VCaP (cell line): ENCODE measurements at regions not wholly inside any gene's neighbourhood (a gene's known extent, or its start where the extent isn't known, plus 50 kb on each side); places are given as distances from the start of the nearest gene placed in this dataset.
"Not testable (repeated sequence)": the region's sequence is repeated elsewhere in the genome, so short reads cannot be mapped to it uniquely, and the experiment has no call there.

Experiments
- H3K27ac ChIP-seq: fragments of 450-650 bp; 2 replicates; pipeline ENCODE4 v1.5.1; 2017
- TF ChIP-seq, protein P1 (sequence below): fragments of 450-650 bp; conservative IDR thresholded peaks from 2 replicates; pipeline ENCODE4 v1.5.1; 2017; ENCODE audit warnings: mild to moderate bottlenecking, moderate library complexity

DNA sequence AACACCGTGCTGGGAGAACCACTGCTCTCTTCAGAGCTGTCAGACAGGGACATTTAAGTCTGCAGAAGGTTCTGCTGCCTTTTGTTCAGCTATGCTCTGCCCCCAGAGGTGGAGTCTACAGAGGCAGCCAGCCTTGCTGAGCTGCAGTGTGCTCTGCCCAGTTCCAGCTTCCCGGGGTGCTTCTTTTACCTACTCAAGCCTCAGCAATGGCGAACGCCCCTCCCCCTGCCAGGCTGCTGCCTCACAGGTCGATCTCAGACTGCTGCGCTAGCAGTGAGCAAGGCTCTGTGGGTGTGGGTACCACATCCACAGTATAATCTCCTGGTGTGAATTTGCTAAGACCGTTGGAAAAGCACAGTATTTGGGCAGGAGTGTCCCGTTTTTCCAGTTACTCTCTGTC, 133.1 kb upstream of the PHYHIPL start:
- peak overlapping the region; percentile 13; the same call in 1 of the 2 replicates for H3K27ac ChIP-seq
- TF ChIP-seq, protein P1, sequence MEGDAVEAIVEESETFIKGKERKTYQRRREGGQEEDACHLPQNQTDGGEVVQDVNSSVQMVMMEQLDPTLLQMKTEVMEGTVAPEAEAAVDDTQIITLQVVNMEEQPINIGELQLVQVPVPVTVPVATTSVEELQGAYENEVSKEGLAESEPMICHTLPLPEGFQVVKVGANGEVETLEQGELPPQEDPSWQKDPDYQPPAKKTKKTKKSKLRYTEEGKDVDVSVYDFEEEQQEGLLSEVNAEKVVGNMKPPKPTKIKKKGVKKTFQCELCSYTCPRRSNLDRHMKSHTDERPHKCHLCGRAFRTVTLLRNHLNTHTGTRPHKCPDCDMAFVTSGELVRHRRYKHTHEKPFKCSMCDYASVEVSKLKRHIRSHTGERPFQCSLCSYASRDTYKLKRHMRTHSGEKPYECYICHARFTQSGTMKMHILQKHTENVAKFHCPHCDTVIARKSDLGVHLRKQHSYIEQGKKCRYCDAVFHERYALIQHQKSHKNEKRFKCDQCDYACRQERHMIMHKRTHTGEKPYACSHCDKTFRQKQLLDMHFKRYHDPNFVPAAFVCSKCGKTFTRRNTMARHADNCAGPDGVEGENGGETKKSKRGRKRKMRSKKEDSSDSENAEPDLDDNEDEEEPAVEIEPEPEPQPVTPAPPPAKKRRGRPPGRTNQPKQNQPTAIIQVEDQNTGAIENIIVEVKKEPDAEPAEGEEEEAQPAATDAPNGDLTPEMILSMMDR, result 0 out of 2 replicates have a peak, but pooled peaks have one; percentile 18

DNA sequence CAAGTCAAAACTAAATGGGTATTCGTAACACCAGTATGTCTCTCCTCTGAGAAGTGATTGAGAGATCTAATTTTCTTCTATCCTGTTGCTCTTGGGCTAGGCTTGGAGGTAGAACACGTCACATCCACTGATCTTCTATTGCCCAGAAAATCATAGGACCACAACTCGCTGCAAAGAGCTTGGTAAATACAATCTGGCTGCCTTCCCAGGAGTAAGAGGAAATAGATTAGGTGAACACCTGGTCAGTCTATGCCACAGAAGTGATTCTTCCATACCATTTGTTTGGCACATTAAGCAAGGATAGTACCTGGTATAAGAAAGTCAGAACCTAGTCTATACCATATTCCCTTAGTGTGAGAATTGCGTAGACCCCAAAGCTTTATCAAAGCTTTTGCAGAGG, 129.3 kb upstream of the PHYHIPL start:
- H3K27ac ChIP-seq, result peak overlapping the region; percentile 45
- TF ChIP-seq, protein P1, result no peak

DNA sequence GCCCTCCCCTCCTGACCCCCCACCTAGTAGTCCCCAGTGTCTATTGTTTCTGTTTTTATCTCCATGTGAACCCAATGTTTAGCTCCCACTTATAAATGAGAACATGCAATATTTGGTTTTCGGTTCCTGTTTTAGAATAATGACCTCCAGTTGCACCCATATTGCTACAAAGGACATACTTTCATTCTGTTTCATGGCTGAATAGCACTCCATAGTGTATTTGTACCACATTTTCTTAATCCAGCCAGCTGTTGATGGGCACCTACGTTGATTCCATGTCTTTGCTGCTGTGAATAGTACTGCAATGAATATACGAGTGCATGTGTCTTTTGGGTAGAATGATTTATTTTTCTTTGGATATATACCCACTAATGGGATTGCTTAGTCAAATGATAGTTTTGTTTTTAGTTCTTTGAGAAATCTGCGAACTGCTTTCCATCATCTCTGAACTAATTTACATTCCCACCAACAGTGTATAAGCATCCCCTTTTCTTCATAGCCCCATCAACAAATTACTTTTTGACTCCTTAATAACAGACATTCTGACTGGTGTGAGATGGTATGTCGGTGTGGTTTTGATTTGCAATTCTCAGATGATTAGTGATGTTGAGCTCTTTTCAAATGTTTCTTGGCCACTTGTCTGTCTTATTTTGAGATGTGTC, 128.4 kb upstream of the PHYHIPL start:
- peak overlapping the region; percentile 45 for H3K27ac ChIP-seq
- TF ChIP-seq, protein P1, result no peak

DNA sequence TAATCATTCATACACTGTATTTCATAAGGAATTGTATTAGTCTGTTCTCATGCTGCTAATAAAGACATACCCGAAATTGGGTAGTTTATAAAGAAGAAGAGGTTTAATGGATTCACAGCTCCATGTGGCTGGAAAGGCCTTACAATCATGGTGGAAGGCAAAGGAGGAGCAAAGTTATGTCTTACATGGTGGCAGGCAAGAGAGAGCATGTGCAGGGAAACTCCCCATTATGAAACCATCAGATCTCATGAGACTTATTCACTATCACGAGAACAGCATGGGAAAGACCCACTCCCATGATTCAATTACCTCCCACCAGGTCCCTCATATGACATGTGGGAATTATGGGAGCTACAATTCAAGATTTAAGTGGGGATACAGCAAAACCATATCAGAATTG, 122.9 kb upstream of the PHYHIPL start:
- H3K27ac ChIP-seq, result not testable (repeated sequence)

DNA sequence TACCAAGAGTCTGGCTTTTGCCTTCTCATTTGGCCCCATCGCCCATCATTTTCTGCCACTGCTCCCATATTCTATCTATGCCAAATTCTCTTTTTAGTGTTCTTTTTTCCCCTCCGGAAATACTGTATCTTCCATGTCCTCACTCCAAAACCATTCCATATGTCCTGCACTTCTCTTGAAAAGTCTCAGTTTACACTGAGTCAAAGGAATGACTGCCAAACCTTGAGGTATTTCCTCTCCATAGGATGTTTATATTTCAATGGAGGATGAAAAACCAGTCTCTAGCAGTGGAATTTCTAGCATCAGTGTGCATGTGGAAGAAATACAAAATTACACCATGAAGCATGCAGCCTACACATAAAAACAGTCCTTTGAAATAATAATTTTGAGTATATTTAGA, 121.4 kb upstream of the PHYHIPL start:
- H3K27ac ChIP-seq, result no peak overlapping the region
- TF ChIP-seq, protein P1, result no peak

DNA sequence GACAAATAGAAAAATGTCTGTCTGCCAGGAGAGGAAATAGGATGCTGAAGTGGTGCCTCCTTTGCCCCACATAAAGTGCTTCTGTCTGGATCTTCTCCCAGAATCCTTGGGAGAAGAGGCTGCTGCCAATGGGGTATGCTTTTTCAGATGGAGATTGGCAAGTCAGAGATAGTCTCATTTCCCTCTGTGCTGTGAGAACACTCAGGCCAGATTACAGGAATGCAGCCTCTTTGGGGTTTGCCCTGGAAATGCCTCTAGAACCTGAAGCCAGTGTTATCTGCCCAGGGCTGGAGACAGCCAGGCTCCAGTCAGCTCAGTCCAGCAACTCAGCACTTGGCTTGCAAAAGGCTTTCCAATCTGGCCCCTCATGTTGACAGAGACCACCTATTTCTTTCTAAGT, 119.1 kb upstream of the PHYHIPL start:
- H3K27ac ChIP-seq, result no peak overlapping the region
- TF ChIP-seq, protein P1, result no peak

DNA sequence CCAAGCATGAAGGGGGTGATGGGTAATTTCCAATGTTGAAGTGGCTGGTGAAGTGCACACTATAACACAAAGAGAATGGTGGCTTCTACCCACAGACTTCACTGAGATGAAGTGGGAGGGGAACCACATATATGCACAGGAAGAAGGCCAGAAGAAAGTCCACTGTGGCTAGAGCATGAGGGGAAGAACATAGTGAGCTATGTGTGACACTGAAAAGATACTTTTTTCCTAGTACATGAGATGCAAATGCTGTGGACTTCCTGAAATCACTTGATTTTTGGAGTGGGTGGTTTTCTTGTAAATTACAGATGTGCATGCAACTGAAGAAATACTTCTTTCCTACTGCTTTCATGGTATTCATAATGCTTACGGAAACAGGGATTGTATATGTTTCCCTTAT, 115.6 kb upstream of the PHYHIPL start:
- TF ChIP-seq, protein P1, result no peak
- no peak overlapping the region for H3K27ac ChIP-seq

DNA sequence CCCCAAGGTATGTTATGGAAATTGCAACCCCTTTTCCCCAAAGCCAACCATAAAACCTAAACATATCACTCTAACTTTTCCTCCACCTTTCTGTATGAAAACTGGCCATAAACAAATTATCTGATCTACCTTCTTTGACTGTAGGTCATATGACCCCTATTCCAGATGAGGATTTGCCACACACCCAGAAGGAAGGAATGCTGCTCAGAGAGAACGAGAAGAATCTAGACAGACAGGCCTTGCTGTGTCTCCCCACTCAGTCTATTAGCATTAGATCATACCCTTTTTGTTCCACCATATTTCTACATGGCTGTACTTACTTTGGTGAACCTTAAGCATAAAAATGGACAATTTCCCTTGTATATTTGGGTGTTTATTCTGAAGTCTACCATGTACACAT, 113.0 kb upstream of the PHYHIPL start:
- no peak overlapping the region for H3K27ac ChIP-seq
- TF ChIP-seq, protein P1, result no peak
